Right ventricle myocardium inferior (tissue), 1 donor: ENCODE measurements at regions not wholly inside any gene's neighbourhood (a gene's known extent, or its start where the extent isn't known, plus 50 kb on each side); places are given as distances from the start of the nearest gene placed in this dataset.
"Not testable (repeated sequence)": the region's sequence is repeated elsewhere in the genome, so short reads cannot be mapped to it uniquely, and the experiment has no call there.

ENCODE experiments used
- ATAC-seq: fragments of 200-7000 bp; cut with Tn5 transposase; one replicate; pipeline ENCODE4 v1.9.1; 2020; ENCODE audit warnings: mild to moderate bottlenecking, moderate library complexity
- DNase-seq: peaks from one replicate; pipeline ENCODE4 v3.0.0; 2021; ENCODE audit errors: missing footprints
- intact Hi-C: fragments of 100-400 bp; cut with DNase I; formaldehyde crosslinking; loops from one replicate; pipeline ENCODE4 v1.11.0; 2022
- donor health status: DM: no; HTN: yes; CAD: no; lungs with severe emphysema.

DNA sequence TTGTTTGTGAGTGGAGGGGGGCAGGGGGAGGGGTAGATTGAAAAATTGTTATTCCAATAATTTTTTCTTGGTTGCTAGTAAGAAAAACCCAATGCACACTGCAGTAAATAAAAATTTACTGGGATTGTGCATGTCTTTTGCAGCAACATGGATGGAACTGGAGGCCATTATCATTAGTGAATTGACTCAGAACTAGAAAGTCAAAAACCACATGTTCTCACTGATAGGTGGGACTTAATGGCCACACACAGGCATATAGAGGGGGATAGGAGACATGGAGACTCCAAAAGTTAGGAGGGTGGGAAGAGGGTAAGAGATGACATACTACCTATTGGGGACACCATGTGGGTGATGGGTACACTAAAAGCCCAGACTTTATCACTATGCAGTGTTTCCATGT is 67.2 kb downstream of the BUB3 start:
- intact Hi-C loops, result no loop called here
- ATAC-seq, result no peak
- DNase-seq, result no peak

DNA sequence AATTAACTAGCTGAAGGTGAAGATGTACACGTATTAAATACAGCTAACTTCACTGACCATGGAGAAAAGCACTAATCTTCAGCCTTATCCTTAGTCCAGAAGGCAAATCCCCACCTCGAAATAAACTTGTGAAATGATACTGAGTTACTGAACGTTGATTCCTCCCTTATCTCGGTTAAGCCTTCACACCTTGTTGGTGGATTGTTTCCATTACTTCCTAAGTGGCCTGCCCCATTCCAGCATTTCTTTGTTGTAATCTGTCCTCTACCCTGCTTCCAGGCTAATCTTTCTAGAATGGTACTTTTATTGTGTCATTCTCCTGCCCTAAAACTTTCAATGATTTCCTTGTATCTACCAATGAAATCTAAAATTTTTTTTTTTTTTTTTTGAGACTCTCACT is 68.6 kb downstream of the BUB3 start:
- intact Hi-C loops, result no loop called here
- DNase-seq (no peak), ATAC-seq (no peak)

DNA sequence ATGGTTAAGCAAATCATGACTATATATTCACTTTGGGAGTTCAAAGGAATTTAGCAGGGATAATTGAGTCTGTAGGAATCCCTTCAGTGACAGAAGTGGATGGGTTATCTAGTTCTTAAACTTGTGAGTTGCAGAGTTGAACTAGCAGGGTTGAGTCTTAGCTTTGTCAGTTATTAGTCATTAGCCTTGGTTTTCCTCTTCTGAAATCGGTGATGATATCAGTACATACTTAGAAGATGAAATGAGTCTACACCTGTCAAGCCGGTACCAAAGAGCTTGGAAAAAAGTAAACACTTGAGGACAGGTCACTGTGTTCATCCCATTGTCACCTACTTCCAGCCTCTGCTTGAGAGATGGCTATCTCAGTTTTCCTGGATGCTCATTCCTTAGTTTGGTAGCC is 73.5 kb downstream of the BUB3 start:
- intact Hi-C loops, result no loop called here
- no peak for DNase-seq
- no peak for ATAC-seq

DNA sequence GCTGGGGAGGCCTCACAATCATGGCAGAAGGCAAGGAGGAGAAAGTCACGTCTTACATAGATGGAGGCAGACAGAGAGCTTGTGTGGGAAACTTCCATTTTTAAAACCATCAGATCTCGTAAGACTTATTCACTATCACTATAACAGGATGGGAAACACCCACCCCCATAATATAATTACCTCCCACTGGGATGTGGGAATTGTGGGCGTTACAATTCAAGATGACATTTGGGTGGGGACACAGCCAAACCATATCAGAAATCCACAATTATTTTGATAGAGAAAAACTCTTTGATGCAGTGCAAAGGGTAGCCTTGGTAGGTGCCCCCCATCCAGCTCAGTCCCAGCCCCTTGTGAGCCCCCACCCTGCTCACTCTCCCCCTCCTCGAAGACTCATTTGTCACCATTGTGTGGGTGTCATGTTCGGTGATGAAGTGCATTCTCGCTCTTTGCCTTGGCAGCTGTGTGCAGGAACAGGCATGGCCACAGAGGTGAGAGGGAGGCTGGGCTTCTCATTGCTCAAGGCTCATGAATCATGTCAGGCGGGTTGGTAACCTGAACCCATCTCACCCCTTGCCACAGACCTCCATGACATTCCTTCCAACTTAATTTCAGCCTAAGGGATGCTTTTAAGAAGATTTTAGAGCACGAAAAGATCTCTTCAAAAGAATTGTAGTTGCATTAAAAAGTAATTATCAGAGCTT is 75.9 kb downstream of the BUB3 start:
- ATAC-seq (no peak), DNase-seq (no peak)
- intact Hi-C loops, result no loop called here

DNA sequence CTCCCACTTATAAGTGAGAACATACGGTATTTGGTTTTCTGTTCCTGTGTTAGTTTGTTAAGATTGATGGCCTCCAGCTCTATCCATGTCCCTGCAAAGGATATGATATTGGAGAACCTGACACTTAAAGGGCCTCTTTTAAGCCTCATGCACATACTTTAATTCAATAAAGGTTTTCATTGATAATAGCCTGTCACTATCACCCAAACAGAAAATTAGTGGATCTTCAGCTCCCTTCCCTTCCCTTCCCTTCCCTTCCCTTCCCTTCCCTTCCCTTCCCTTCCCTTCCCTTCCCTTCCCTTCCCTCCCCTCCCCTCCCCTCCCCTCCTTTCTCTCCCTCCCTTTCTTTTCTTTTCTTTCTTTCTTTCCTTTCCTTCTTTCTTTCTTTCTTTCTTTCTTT is 78.7 kb downstream of the BUB3 start:
- intact Hi-C loops, ATAC-seq, DNase-seq: not testable (repeated sequence)

DNA sequence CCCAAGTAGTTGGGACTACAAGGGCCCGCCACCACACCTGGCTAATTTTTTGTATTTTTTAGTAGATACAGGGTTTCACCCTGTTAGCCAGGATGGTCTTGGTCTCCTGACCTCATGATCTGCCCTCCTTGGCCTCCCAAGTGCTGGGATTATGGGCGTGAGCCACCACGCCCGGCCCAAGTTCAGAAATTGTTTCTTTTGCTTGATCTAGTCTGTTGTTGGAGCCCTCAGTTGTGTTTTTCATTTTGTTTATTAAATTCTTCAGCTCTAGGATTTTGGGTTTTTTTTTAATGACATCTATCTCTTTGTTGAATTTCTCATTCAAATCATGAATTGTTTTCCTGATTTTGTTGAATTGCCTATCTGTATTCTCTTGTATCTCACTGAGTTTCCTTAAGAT is 80.8 kb downstream of the BUB3 start:
- DNase-seq, intact Hi-C loops, ATAC-seq: not testable (repeated sequence)

DNA sequence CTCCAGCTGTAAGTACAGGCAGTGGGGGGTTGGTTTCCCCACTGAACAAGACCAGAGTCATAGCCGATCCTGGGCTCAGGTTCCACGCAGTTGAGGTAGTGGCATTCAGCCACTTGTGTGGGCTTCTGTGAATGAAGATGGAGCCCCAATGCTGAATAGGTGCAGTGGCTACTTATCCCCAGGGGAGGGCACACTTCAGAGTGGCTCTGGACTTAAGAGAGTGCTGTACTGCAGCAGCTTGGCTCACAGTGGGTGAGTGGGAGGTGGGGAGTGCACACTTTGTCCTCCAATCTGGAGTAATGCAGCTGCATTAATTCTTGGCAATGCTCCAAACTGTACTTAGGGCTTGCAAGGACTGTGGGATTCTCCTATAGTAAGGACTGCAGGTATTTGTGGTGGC is 81.9 kb downstream of the BUB3 start:
- ATAC-seq (no peak), DNase-seq (no peak)
- intact Hi-C loops, result no loop called here

DNA sequence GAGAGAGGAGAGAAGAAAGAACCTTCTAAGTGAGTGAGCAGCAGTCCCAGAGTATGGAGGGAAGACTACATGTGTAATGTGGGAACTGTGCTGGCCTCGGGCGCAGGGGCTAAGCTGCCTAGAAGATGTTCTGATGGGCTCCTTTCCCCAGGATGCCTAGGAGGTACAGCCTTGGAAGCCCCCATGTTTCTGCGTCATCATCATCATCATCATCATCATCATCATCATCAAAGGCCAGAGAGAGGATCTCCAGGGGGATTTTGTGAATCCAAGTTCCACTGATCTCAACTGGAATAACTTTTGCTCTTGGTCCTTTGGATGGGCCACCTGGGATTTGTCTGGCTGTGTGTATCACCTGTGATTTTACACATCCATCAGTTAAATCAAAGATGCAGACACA is 86.0 kb downstream of the BUB3 start:
- no peak for ATAC-seq
- intact Hi-C loops, result no loop called here
- no peak for DNase-seq

DNA sequence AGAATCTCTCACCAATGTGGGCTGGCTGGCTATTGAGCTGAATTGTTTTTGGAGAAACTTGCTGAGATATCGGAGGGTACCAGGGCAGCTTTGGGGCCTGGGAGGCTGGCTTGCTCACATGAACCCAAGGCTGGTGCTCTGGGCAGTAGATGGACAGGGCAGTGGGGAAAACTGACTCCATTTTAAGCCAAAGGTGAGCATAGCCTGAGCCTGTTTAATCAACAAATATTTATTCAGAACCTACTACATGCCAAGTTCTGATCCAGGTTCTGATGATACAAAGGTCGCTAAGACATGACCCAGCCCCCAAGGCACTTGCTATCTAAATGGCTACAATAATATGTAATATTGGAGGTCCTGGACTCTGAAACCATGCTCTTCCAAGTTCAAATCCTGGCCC is 86.6 kb downstream of the BUB3 start:
- DNase-seq (no peak), ATAC-seq (no peak)
- intact Hi-C loops, result no loop called here

DNA sequence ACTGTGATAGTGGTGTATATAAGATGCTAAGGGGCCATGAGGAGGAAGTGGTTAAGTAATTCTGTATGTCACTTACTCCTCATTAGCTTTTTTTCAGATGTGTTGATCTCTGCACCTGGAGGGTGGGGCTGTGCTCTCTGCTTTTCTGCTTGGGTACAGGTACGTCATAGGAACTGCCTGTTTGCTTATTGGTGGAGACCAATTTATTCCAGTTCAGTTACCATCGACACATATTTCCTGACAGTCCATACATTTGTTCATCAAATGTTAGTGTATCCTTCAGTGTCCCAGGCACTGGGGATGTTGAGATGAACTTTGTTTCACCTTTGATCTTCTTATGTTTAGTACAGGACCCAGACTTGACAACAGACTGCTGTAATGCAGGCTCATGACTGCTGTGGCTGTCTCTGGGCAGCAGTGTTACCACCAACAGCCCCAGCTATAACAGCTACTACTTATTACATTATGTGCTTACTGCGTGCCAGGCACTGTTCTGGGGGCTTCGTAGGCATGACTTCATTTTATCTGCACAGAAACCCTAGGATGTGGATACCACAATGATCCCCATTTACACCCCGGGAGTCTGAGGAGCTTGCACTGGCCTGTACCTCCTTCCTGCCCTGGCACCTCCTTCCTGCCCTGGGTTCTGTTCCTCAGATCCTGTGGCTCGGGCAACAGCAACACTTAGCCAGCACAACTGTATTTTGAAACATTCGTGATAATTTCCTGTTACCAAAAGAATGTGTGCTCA is 87.4 kb downstream of the BUB3 start:
- intact Hi-C loops, result no loop called here
- DNase-seq (no peak), ATAC-seq (no peak)

DNA sequence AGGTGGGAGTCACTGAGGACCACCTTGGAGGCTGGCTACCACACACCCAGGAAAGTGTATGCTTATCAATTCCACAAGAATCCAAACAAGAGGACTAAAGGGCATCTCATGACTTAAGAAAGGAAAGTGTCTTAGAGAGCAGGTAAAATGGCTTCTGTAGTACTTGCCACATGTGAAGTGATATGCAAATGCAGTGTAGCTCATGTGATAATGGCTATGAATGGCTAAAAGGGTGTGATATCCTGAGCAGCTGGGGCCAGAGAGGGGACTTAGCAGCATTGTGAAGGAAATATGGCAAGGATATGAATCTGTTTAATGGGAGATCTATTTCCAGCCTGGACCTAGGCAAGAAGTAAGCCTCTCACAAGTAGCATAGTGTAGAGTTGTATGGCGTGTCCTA is 90.5 kb downstream of the BUB3 start:
- DNase-seq (no peak), ATAC-seq (no peak)
- intact Hi-C loops, result no loop called here

DNA sequence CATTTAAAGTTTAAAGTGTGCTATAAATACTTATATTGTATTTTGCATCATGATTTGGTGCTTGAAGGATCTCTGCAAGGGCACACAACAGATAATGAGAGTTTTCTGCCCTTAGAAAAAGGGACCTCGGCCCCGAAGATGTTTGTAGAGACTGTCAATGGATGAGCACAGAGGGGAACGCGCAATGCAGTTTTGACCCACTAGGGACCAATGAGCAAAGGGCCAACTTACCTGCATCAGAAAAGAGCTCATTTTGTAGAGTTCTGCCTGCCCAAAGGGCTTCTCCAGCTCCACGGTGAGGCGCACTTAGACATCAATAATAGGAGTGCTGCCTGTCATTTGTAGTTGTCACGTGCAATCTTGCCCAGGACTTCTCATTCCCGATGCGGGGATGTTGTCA is 91.1 kb downstream of the BUB3 start:
- ATAC-seq (no peak), DNase-seq (no peak)
- intact Hi-C loops, result no loop called here

DNA sequence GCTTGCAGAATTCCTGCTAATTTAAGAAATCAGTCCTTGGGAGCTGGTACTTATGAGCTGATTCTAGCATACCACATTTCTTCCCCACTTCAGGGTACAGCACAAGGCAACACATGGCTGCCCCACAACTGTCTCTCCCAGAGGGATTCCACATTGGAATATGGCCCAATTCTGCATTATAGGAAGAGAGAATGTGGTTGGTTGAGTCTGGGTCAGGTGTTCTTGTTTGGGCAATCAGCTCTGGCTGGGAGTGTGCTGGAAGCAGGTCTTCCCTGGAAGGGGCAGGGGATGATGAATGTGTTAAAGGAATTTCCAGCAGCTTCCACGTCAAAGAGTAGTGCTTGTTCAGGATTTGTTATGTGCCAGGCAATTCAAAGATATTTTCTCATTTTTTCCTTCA is 95.7 kb downstream of the BUB3 start:
- DNase-seq, result no peak
- ATAC-seq, result peak; percentile 37
- intact Hi-C loops, result no loop called here

DNA sequence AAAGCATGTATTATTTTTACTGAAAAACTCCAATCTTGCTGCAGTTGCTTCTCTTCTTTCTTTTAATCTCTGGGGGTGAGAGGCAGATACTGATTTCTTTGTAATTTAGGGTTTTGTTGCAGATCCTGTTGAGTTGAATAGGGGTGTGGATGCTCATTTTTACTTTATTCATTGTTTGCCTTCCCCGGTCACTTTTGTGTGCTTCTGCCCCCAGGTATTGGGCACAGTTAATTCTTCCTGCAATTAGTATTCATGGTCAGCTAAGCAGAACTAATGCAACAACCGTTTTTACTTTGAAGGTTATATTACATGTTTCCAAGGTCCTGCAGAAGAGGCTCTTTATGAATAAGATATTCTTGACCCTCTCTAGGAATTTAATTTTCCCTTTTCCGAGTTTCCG is 96.4 kb downstream of the BUB3 start:
- DNase-seq (no peak), ATAC-seq (no peak)
- intact Hi-C loops, result no loop called here

DNA sequence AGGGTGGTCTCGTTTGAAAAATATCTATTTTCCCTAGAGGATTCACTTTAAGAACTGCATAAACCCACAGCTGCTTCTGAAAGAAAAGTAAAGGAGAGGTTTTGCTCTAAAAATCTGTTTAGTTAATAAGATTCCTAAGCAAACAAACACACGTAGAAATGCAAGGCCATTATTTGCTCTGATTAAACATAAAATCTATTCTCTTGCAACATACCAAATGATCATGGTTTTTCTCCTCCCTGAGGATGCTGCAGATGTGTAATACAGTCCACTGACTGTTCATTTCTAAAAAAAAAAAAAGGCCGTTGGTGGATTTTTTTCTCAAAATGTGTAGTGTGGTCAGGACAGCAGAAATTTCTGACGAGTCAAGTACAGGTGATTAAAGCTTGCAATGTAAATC is 98.6 kb downstream of the BUB3 start:
- intact Hi-C loops, result no loop called here
- DNase-seq (no peak), ATAC-seq (no peak)

DNA sequence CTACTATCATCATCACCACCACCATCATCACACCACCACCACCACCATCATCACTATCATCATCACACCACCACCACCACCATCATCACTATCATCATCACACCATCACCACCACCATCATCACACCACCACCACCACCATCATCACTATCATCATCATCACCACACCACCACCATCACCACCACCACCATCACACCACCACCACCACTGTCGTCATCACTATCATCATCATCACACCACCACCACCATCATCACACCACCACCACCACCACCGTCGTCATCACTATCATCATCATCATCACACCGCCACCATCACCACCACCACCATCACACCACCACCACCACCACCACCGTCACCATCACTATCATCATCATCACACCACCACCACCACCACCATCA is 100.1 kb downstream of the BUB3 start:
- DNase-seq, ATAC-seq, intact Hi-C loops: not testable (repeated sequence)

DNA sequence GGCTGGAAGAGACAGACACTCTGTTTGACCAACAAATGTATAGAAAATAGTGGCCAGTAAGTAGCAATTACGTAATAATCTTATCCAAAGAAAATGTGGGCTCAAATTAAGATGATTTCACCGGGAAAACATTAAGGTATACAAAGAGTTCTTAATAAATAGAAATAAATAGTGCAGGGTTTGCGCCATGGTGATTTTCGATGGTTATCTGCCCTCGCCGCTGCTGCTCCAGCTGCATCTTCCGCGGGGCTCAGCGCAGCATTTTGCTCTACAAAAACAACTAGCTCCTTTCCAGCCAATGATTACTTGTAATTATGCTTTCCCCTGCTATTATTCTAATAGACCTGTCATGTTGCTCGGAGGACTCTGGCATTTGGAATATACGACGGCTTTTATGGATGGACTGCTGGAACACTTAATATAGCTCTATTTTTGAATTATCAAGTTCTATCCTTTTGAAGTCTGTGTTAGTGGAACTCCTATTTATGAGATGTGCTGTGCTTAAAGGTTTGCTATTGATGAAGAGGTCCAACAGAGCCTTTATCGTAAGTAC is 103.8 kb downstream of the BUB3 start:
- DNase-seq (no peak), ATAC-seq (no peak)
- intact Hi-C loops, result no loop called here

DNA sequence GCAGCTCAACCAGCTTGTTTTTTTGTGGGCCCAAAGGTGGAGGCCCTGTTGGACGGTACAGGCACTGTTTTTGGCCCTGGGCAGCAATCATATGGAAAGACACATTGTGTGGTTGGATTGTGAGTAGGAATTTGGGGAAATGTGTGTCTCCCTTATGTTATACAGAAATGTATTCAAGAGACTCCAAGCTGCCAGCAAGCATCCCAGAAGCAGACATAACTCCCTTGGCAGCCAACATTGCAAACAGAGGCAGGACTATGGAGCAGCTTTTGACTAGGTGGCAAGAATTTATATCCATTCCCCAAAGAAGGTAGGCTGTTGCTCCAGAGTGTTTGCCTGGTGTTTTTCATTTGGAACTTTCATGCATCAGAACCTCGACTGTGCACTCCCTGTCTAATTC is 104.9 kb downstream of the BUB3 start:
- intact Hi-C loops, result no loop called here
- DNase-seq, result no peak
- ATAC-seq, result no peak

DNA sequence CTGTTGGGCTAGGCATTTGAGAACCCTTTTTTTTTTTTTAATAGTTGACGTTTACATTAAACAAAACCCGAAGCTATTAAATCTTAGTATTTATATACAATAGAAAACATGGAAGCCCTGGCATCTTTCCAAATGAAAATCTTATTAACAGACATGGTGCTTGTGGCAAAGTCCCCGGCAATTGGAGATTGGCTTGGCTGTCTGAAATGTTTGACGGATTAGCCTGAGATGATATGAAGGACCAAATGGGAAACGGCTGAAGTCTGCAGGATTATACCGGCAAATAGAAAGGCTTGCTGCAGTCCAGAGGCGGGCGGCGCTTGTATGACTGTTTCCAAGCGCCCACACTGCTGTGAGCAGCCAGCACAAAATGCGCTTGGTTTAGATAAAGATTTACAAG is 105.6 kb downstream of the BUB3 start:
- DNase-seq, result no peak
- intact Hi-C loops, result no loop called here
- ATAC-seq, result no peak

DNA sequence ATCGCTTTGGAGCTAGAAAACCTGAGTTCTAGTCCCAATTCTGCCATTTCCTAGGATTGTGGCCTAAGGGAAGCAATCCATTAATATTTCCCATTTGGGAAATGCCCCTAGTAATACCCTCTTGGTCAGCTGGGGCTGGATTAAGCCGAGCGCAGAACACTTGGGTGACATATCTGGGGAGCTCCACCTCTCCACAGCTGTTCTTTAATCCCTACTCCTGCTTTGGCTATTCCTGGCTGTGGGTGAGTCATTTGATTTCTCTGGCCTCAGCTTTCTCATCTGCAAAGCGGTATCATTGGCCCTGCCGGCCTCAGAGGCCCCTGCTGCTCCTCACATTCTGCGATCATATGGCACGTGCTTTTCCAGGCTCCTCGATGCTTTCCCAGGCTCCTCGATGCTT is 108.3 kb downstream of the BUB3 start:
- ATAC-seq, result no peak
- no peak for DNase-seq
- intact Hi-C loops, result no loop called here
